Tibial nerve (tissue), 4 donors: ENCODE measurements at regions not wholly inside any gene's neighbourhood (a gene's known extent, or its start where the extent isn't known, plus 50 kb on each side); places are given as distances from the start of the nearest gene placed in this dataset.
A peak's percentile ranks its signal among the peaks of the same experiment; 100 is the strongest.

ENCODE experiments used
- DNase-seq, 2 donors: peaks; one replicate each; pipeline ENCODE4 v3.0.0-alpha.2; 2019; ENCODE audit warnings: low spot score in 2 of 2
- H3K27ac ChIP-seq, 4 donors: fragments of 200-600 bp; sonication (generic) in 3 of 4; one replicate each; pipeline ENCODE4 v1.5.1; 2017 to 2019; ENCODE audit warnings: mild to moderate bottlenecking in 1 of 4
- H3K27me3 ChIP-seq, 2 donors: fragments of 200-600 bp; sonication (generic) in 1 of 2; one replicate each; pipeline versions ENCODE4 v1.5.1 to v1.6.0; 2017 to 2019
- H3K36me3 ChIP-seq, 3 donors: fragments of 200-600 bp; sonication (generic); one replicate each; pipeline ENCODE4 v1.5.1; 2018 to 2019
- H3K4me1 ChIP-seq, 4 donors: fragments of 200-600 bp; sonication (generic) in 3 of 4; one replicate each; pipeline ENCODE4 v1.5.1; 2017 to 2019
- H3K4me3 ChIP-seq, 4 donors: fragments of 200-600 bp; sonication (generic) in 3 of 4; one replicate each; pipeline ENCODE4 v1.5.1; 2017 to 2019; ENCODE audit warnings: mild to moderate bottlenecking in 1 of 4, moderate library complexity in 1 of 4
- H3K9me3 ChIP-seq, 4 donors: fragments of 200-600 bp; sonication (generic) in 3 of 4; one replicate each; pipeline ENCODE4 v1.5.1; 2017 to 2019
- EP300 ChIP-seq, 2 donors: sonication (generic); formaldehyde crosslinking; IDR thresholded peaks; one replicate each; pipeline ENCODE4 v1.6.1; 2017; ENCODE audit warnings: antibody characterized with exemption in 2 of 2, mild to moderate bottlenecking in 1 of 2
- POLR2A ChIP-seq, 2 donors: fragments of 450-650 bp; IDR thresholded peaks; one replicate each; pipeline ENCODE4 v1.6.1; 2017; ENCODE audit warnings: antibody characterized with exemption in 2 of 2, mild to moderate bottlenecking in 2 of 2, moderate library complexity in 2 of 2
- WGBS, 2 donors: methylation state at CpG; one replicate each; pipeline ENCODE4 v1.1.5; 2018; 5-methylcytosine and 5-hydroxymethylcytosine counted together
- TF ChIP-seq, protein P1 (sequence below), 5 experiments: fragments of 200-600 bp in 3 of 5; fragments of 450-650 bp in 2 of 5; sonication (generic) in 3 of 5; IDR thresholded peaks; one replicate each; pipeline ENCODE4 v1.5.1; 2016 to 2019; ENCODE audit warnings: antibody characterized with exemption in 5 of 5, mild to moderate bottlenecking in 3 of 5, moderate library complexity in 2 of 5

DNA sequence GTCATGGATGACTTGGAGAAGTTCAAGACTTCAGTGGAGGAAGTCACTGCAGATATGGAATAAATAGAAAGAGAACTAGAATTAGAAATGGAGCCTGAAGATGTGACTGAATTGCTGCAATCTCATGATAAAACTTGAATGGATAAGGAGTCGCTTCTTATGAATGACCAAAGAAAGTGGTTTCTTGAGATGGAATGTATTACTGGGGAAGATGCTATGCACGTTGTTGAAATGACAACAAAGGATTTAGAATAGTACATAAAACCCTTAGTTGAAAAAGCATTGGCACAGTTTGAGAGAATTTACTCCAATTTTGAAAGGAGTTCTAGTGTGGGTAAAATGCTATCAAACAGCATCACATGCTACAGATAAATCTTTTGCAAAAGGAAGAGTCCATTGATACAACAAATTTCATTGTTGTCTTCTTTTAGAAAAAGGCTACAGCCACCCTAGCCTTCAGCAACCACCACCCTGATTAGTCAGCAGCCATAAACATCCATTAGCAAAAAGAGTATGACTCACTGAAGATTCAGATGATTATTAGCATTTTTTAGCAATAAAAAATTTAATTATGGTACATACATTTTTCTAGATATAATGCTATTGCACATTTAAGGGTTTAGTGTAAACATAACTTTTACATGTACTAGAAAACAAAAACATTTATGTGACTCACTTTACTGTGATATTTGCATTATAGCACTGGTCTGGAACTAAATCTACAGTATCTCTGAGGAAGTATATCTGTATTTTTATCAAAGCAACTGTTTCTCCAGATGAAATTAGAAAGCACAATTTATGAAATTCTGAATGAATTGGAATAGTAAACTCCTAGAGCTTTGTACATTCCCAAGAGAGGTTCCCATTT is 110.5 kb upstream of the TACR1 start:
- Histone ChIP-seq H3K27ac (no peak overlapping the region), H3K36me3 (no peaks in the 10 kb centered on the region), H3K9me3 (peaks cover 0 to 7% (median 0%) of the 10 kb centered on the region in 4 donors), H3K4me3 (no peak overlapping the region), H3K27me3 (no peaks in the 10 kb centered on the region), H3K4me1 (no peaks in the 10 kb centered on the region)
- TF ChIP-seq POLR2A (IDR thresholded peaks at IDR 0.05) = no peak
- TF ChIP-seq, protein P1, sequence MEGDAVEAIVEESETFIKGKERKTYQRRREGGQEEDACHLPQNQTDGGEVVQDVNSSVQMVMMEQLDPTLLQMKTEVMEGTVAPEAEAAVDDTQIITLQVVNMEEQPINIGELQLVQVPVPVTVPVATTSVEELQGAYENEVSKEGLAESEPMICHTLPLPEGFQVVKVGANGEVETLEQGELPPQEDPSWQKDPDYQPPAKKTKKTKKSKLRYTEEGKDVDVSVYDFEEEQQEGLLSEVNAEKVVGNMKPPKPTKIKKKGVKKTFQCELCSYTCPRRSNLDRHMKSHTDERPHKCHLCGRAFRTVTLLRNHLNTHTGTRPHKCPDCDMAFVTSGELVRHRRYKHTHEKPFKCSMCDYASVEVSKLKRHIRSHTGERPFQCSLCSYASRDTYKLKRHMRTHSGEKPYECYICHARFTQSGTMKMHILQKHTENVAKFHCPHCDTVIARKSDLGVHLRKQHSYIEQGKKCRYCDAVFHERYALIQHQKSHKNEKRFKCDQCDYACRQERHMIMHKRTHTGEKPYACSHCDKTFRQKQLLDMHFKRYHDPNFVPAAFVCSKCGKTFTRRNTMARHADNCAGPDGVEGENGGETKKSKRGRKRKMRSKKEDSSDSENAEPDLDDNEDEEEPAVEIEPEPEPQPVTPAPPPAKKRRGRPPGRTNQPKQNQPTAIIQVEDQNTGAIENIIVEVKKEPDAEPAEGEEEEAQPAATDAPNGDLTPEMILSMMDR (IDR thresholded peaks at IDR 0.05) = no peak
- TF ChIP-seq EP300 (IDR thresholded peaks at IDR 0.05) = no peak
- 81 to 87% methylated on average over 2 of the region's 2 CpGs for WGBS, 2 donors
- no peak for DNase-seq

DNA sequence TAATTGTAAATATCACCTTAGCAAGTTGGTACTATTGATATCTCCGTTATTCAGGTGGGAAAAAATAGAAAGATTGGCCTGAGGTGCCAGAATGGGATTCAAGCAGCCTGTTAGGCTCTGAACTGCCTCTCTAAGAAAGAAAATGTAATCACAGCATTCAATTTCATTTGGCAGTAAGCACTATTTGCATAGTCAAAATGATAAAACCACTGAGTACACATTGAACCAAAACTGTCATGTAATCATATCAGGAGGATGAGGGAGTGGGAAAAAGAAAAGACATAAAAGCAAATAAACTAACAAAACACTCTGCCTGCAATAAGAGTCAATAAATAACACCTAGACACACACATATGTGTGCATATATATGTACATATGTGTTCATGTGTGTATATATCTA is 103.9 kb upstream of the TACR1 start:
- H3K27me3 ChIP-seq = no peaks in the 10 kb centered on the region
- no peak overlapping the region for H3K27ac ChIP-seq
- no peak overlapping the region for H3K4me3 ChIP-seq
- 85 to 90% methylated on average over 1 of the region's 1 CpG for whole genome bisulfite sequencing, 2 donors
- peaks cover 0 to 6% (median 0%) of the 10 kb centered on the region in 4 donors for H3K9me3 ChIP-seq
- no peak for DNase-seq
- TF ChIP-seq POLR2A (IDR thresholded peaks at IDR 0.05) (no peak), EP300 (IDR thresholded peaks at IDR 0.05) (no peak)
- TF ChIP-seq, protein P1 (IDR thresholded peaks at IDR 0.05) = no peak
- no peaks in the 10 kb centered on the region for H3K4me1 ChIP-seq
- no peaks in the 10 kb centered on the region for H3K36me3 ChIP-seq

DNA sequence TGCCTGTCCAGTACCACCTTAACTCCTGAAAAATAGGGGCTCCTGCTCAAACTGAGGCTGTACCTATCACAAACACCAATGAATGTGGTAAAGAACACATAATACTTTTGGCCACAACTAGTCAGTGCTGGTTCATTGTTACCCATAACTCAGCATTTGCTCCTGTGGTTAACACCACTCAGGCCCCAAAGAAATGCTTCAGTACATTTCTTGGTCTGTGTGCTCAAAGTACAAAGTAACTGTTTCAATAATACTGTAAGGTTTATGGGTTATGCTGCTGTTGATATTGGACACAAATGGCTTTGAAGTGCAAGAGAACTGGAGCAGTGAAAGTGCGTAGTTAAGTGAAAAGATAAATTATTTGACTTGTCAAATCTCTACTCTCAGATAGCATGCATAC is 95.0 kb upstream of the TACR1 start:
- 65 to 81% methylated on average over 1 of the region's 1 CpG for WGBS, 2 donors
- TF ChIP-seq, protein P1 (IDR thresholded peaks at IDR 0.05) = no peak
- TF ChIP-seq POLR2A (IDR thresholded peaks at IDR 0.05) (no peak), EP300 (IDR thresholded peaks at IDR 0.05) (no peak)

DNA sequence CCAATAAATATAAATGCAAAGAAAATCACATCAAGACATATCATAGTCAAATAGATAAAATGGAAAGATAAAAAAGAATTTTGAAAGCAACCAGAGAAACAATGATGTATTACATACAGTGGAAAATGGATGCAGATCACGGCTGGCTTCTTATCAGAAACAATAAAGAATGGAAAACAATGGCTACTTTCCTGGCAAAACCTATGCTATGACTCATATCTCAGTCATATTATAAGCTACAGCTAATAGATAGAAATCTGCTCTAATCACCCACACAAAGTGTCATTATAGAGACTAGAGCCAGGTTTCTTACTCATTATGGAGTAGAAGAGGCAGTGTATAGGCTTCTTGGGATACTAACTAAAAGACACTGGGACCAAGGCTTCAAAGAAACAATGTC is 93.5 kb upstream of the TACR1 start:
- H3K36me3 ChIP-seq = no peaks in the 10 kb centered on the region
- TF ChIP-seq, protein P1 (IDR thresholded peaks at IDR 0.05) = no peak
- TF ChIP-seq EP300 (IDR thresholded peaks at IDR 0.05) (no peak), POLR2A (IDR thresholded peaks at IDR 0.05) (no peak)

More for the DNA sequence above, 95.0 kb upstream of the TACR1 start:
- no peaks in the 10 kb centered on the region for H3K27me3 ChIP-seq
- no peak overlapping the region for H3K4me3 ChIP-seq
- peaks cover 0 to 5% (median 0%) of the 10 kb centered on the region in 4 donors for H3K9me3 ChIP-seq
- no peaks in the 10 kb centered on the region for H3K4me1 ChIP-seq
- DNase-seq = no peak
- H3K36me3 ChIP-seq = no peaks in the 10 kb centered on the region
- H3K27ac ChIP-seq = no peak overlapping the region

DNA sequence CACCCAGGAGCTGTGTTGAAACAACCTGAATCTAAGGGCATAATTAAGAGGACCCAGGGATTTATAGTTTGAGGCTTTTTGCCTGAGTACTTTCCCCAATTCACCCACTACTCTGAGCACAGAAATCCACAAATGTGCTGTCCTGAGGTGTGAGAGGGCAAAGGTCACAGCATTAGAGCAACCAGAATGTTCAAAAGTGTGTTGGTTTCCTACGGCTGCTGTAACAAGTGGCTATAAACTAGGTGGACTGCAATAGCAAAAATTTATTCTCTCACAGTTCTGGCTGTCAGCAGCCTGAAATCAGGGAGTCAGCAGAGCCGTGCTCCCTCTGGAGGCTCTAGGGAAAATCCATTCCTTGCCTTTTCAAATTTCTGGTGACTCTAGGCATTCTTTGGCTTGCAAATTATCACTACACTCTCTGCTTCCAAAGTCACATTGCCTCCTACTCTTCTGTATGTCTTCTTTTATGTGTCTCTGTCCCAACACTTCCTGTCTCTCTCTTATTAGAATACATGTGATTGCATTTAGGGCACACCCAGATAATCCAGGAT is 91.4 kb upstream of the TACR1 start:
- WGBS, 2 donors = 38 to 46% methylated on average over 2 of the region's 2 CpGs
- Histone ChIP-seq H3K36me3 (no peaks in the 10 kb centered on the region), H3K27me3 (no peaks in the 10 kb centered on the region), H3K9me3 (no peaks in the 10 kb centered on the region), H3K4me1 (no peaks in the 10 kb centered on the region), H3K27ac (no peak overlapping the region), H3K4me3 (no peak overlapping the region)
- TF ChIP-seq, protein P1 (IDR thresholded peaks at IDR 0.05) = peak in 1 of 5 experiments; percentile 10
- no peak for TF ChIP-seq POLR2A (IDR thresholded peaks at IDR 0.05)
- DNase-seq = no peak

More for the DNA sequence above, 93.5 kb upstream of the TACR1 start:
- no peaks in the 10 kb centered on the region for H3K4me1 ChIP-seq
- WGBS, 2 donors = 50 to 61% methylated on average over 1 of the region's 1 CpG
- no peak for DNase-seq
- H3K4me3 ChIP-seq = no peak overlapping the region
- H3K27ac ChIP-seq = no peak overlapping the region
- peaks cover 0 to 5% (median 0%) of the 10 kb centered on the region in 4 donors for H3K9me3 ChIP-seq
- H3K27me3 ChIP-seq = no peaks in the 10 kb centered on the region
